K562 (cell line): ENCODE measurements at regions not wholly inside any gene's neighbourhood (a gene's known extent, or its start where the extent isn't known, plus 50 kb on each side); places are given as distances from the start of the nearest gene placed in this dataset.

Experiments used
- ATAC-seq: fragments of 200-7000 bp; cut with Tn5 transposase; 3 replicates; pipeline ENCODE4 v1.9.1; 2020; ENCODE audit warnings: moderate library complexity
- BruUV-seq: library from RNA; stranded (reverse); fragments of 400-500 nt; replicated peaks from 2 replicates; lab custom pipeline; 2021; lab: Mats Ljungman, UMichigan
- CTCF ChIA-PET: fragments of 300-600 bp; formaldehyde crosslinking; extraction: SDS; loops from one replicate; lab custom pipeline; 2021; ENCODE audit warnings: low intra/inter-chr PET ratio; lab: Yijun Ruan, JAX
- POLR2A ChIA-PET: fragments of 300-600, 350-650 bp; sonication (Branson Sonifier 250); formaldehyde crosslinking; extraction: SDS; loops from one replicate; lab custom pipeline; 2021; ENCODE audit warnings: antibody characterized with exemption, inconsistent platforms; lab: Yijun Ruan, JAX
- DNase-seq, 4 experiments: peaks; one replicate each; pipeline versions ENCODE4 v3.0.0 to v3.0.0-alpha.2; 2011 to 2018; ENCODE audit warnings: low spot score in 3 of 4, mixed read lengths in 3 of 4; ENCODE audit errors: extremely low read depth in 1 of 4
- FAIRE-seq: peaks from 2 replicates; lab custom pipeline; 2011; peaks lifted over from hg19 to GRCh38; lab: Jason Lieb, UNC
- H2AFZ ChIP-seq: 2 replicates; pipeline ENCODE4 v1.6.0; 2011; ENCODE audit warnings: low read depth, low read length, control low read depth, inconsistent platforms
- H3K27ac ChIP-seq: fragments of 200-600 bp; 3 replicates; pipeline ENCODE4 v1.8.0; 2011; ENCODE audit warnings: low read depth, mild to moderate bottlenecking, control low read depth, inconsistent platforms, low read length, moderate library complexity, mixed read lengths; ENCODE audit errors: extremely low read depth
- H3K27me3 ChIP-seq, 2 experiments: fragments of 300-600 bp in 1 of 2; 2 replicates in 1 of 2; 3 replicates in 1 of 2; pipeline versions ENCODE4 v1.6.0 to v1.8.0; 2011; ENCODE audit warnings: inconsistent platforms in 2 of 2, low read length in 2 of 2, mild to moderate bottlenecking in 1 of 2, mixed read lengths in 1 of 2, moderate library complexity in 1 of 2; ENCODE audit not compliant: control insufficient read depth in 2 of 2, insufficient read depth in 2 of 2
- H3K36me3 ChIP-seq: fragments of 300-600 bp; 3 replicates; pipeline ENCODE4 v1.8.0; 2011; ENCODE audit warnings: mild to moderate bottlenecking, low read length, inconsistent platforms; ENCODE audit not compliant: control insufficient read depth, insufficient read depth
- H3K4me1 ChIP-seq, 2 experiments: fragments of 200-600 bp in 1 of 2; replicated peaks in 1 of 2; 2 replicates in 1 of 2; 3 replicates in 1 of 2; pipeline versions ENCODE4 v1.5.1 to v1.8.0; 2011; ENCODE audit warnings: inconsistent platforms in 2 of 2, low read length in 2 of 2, mild to moderate bottlenecking in 1 of 2, mixed read lengths in 1 of 2, moderate library complexity in 1 of 2; ENCODE audit not compliant: control insufficient read depth in 2 of 2, insufficient read depth in 2 of 2
- H3K4me2 ChIP-seq: 2 replicates; pipeline ENCODE4 v1.6.1; 2011; ENCODE audit warnings: low read length, control low read depth, inconsistent platforms, mixed read lengths; ENCODE audit not compliant: insufficient read depth
- H3K4me3 ChIP-seq: fragments of 200-600 bp; sonication (generic), shearing (Covaris generic); 2 replicates; pipeline ENCODE4 v1.5.1; 2016; ENCODE audit warnings: control low read depth, inconsistent platforms
- H3K79me2 ChIP-seq: fragments of 200-600 bp; 3 replicates; pipeline ENCODE4 v1.8.0; 2011; ENCODE audit warnings: low read length, inconsistent platforms; ENCODE audit not compliant: control insufficient read depth, insufficient read depth
- H3K9ac ChIP-seq, 2 experiments: 2 replicates each; pipeline versions ENCODE4 v1.6.0 to v1.6.1; 2011; ENCODE audit warnings: low read depth in 2 of 2, low read length in 2 of 2, control low read depth in 1 of 2, inconsistent platforms in 1 of 2, mild to moderate bottlenecking in 1 of 2, mixed read lengths in 1 of 2; ENCODE audit not compliant: insufficient read depth in 1 of 2
- H3K9me1 ChIP-seq: one replicate; pipeline ENCODE4 v1.6.0; 2011; ENCODE audit warnings: inconsistent platforms, mild to moderate bottlenecking, low read length, moderate library complexity; ENCODE audit not compliant: control insufficient read depth, insufficient read depth
- H3K9me3 ChIP-seq: replicated peaks from 2 replicates; pipeline ENCODE4 v1.5.1; 2011; ENCODE audit warnings: low read depth, low read length, inconsistent platforms; ENCODE audit not compliant: control insufficient read depth, insufficient read depth
- H4K20me1 ChIP-seq: replicated peaks from 2 replicates; pipeline ENCODE4 v1.6.1; 2011; ENCODE audit warnings: low read length, inconsistent platforms, mixed read lengths; ENCODE audit not compliant: control insufficient read depth, insufficient read depth
- CEBPB ChIP-seq: fragments of 450-650 bp; IDR thresholded peaks from 2 replicates; pipeline ENCODE4 v1.6.1; 2016; ENCODE audit warnings: missing genetic modification characterization, missing compliant biosample characterization
- NFYB ChIP-seq: IDR thresholded peaks from 2 replicates; pipeline ENCODE4 v1.6.1; 2011; ENCODE audit warnings: mild to moderate bottlenecking, moderate library complexity; ENCODE audit not compliant: insufficient read length; ENCODE audit errors: extremely low read depth
- RREB1 ChIP-seq: fragments of 250-450 bp; sonication (Bioruptor Pico); IDR thresholded peaks from 2 replicates; pipeline ENCODE4 v1.4.0; 2020
- SMAD2 ChIP-seq: fragments of 150-350 bp; IDR thresholded peaks from 2 replicates; pipeline ENCODE4 v1.6.1; 2014; ENCODE audit warnings: low read depth, mild to moderate bottlenecking, low read length
- SNIP1 ChIP-seq: fragments of 450-650 bp; IDR thresholded peaks from 2 replicates; pipeline ENCODE4 v1.7.1; 2017; ENCODE audit warnings: low read depth, mild to moderate bottlenecking
- THAP12 ChIP-seq: fragments of 250-450 bp; sonication (Bioruptor Pico); IDR thresholded peaks from 2 replicates; pipeline ENCODE4 v1.9.0; 2021; ENCODE audit warnings: mild to moderate bottlenecking, inconsistent platforms
- whole genome bisulfite sequencing: fragments of 100-300 bp; shearing (Covaris generic); methylation state at CpG from one replicate; pipeline ENCODE4 v1.1.6; 2016; ENCODE audit warnings: low coverage, mixed read lengths; ENCODE audit not compliant: insufficient coverage; ENCODE audit errors: missing lambda C conversion rate; 5-methylcytosine and 5-hydroxymethylcytosine counted together
- in situ Hi-C: fragments of 300-500 bp; cut with MboI; formaldehyde crosslinking; loops from 4 replicates; pipeline ENCODE4 v1.15.0; 2018; ENCODE audit warnings: inconsistent platforms, mixed read lengths
- intact Hi-C: fragments of 100-400 bp; cut with micrococcal nuclease; formaldehyde crosslinking; loops from 2 replicates; pipeline ENCODE4 v1.14.2; 2022

GRCh38 chr7:50152486-50152885, 59.4 kb upstream of the ZPBP start:
- ATAC-seq (no peak), FAIRE-seq (no peak), DNase-seq (no peak)
- BruUV-seq, result no TSS peak
- no peaks in the 10 kb centered on the region for H3K9me1 ChIP-seq
- H3K36me3 ChIP-seq, result no peaks in the 10 kb centered on the region
- CTCF ChIA-PET, result no interaction called here
- in situ Hi-C loops, result no loop called here
- no peaks in the 10 kb centered on the region for H4K20me1 ChIP-seq
- no peaks in the 10 kb centered on the region for H3K9me3 ChIP-seq
- H3K27ac ChIP-seq, result no peak overlapping the region
- H3K9ac ChIP-seq, result no peak overlapping the region
- H3K79me2 ChIP-seq, result no peaks in the 10 kb centered on the region
- no peak overlapping the region for H3K4me2 ChIP-seq
- no peak overlapping the region for H3K4me3 ChIP-seq
- intact Hi-C loops, result no loop called here
- POLR2A ChIA-PET, result no interaction called here
- no peaks in the 10 kb centered on the region for H3K4me1 ChIP-seq
- no peak overlapping the region for H2AFZ ChIP-seq
- H3K27me3 ChIP-seq, result peaks cover 3 to 34% of the 10 kb centered on the region in 2 experiments; a peak in 3 of 5 replicates
- 0% methylated on average over 8 of the region's 8 CpGs for WGBS
- no peak for TF ChIP-seq SMAD2
- no peak for TF ChIP-seq SNIP1
- TF ChIP-seq THAP12 (CRISPR knock-in tag), result no peak
- TF ChIP-seq RREB1 (CRISPR knock-in tag), result no peak
- no peak for TF ChIP-seq NFYB
- no peak for TF ChIP-seq CEBPB
